MM.1S (cell line): ENCODE measurements at regions not wholly inside any gene's neighbourhood (a gene's known extent, or its start where the extent isn't known, plus 50 kb on each side); places are given as distances from the start of the nearest gene placed in this dataset.

Source experiments
- DNase-seq: peaks from one replicate; pipeline ENCODE4 v3.0.0-alpha.2; 2015
- H2AFZ ChIP-seq: fragments of 300-600 bp; sonication (generic); 2 replicates; pipeline ENCODE4 v1.6.0; 2016; ENCODE audit warnings: antibody characterized with exemption, low read length
- H3F3A ChIP-seq: fragments of 300-600 bp; sonication (generic); 2 replicates; pipeline ENCODE4 v1.6.1; 2016; ENCODE audit warnings: mild to moderate bottlenecking, antibody characterized with exemption, low read length, moderate library complexity, mixed read lengths; ENCODE audit not compliant: insufficient read depth
- H3K27ac ChIP-seq: fragments of 300-600 bp; sonication (generic); 2 replicates; pipeline ENCODE4 v1.5.1; 2016; ENCODE audit warnings: mild to moderate bottlenecking, low read length
- H3K27me3 ChIP-seq: fragments of 300-600 bp; sonication (generic); replicated peaks from 2 replicates; pipeline ENCODE4 v1.6.0; 2016; ENCODE audit warnings: low read length; ENCODE audit not compliant: insufficient read depth
- H3K36me3 ChIP-seq: fragments of 300-600 bp; sonication (generic); replicated peaks from 2 replicates; pipeline ENCODE4 v1.6.1; 2016; ENCODE audit warnings: mild to moderate bottlenecking, low read length, mixed read lengths; ENCODE audit not compliant: insufficient read depth
- H3K4me1 ChIP-seq: fragments of 300-600 bp; sonication (generic); 2 replicates; pipeline ENCODE4 v1.6.1; 2016; ENCODE audit warnings: low read length, mixed read lengths
- H3K4me2 ChIP-seq: fragments of 300-600 bp; sonication (generic); 2 replicates; pipeline ENCODE4 v1.6.0; 2016; ENCODE audit warnings: low read depth, low read length
- H3K4me3 ChIP-seq: fragments of 300-600 bp; sonication (generic); 2 replicates; pipeline ENCODE4 v1.5.1; 2016; ENCODE audit warnings: low read length, mixed read lengths
- H3K79me2 ChIP-seq: fragments of 300-600 bp; sonication (generic); 2 replicates; pipeline ENCODE4 v1.6.1; 2016; ENCODE audit warnings: mixed run types, low read length, mixed read lengths
- H3K9ac ChIP-seq: fragments of 300-600 bp; sonication (generic); 2 replicates; pipeline ENCODE4 v1.6.1; 2016; ENCODE audit warnings: low read length, mixed read lengths
- H3K9me2 ChIP-seq: fragments of 300-600 bp; sonication (generic); replicated peaks from 2 replicates; pipeline ENCODE4 v1.6.1; 2016; ENCODE audit warnings: mild to moderate bottlenecking, low read length, mixed read lengths; ENCODE audit not compliant: insufficient read depth
- H3K9me3 ChIP-seq: fragments of 300-600 bp; sonication (generic); replicated peaks from 2 replicates; pipeline ENCODE4 v1.6.1; 2016; ENCODE audit warnings: mild to moderate bottlenecking, low read length, mixed read lengths; ENCODE audit not compliant: insufficient read depth
- H4K20me1 ChIP-seq: fragments of 300-600 bp; sonication (generic); 2 replicates; pipeline ENCODE4 v1.6.1; 2016; ENCODE audit warnings: mild to moderate bottlenecking, low read length, moderate library complexity, mixed read lengths; ENCODE audit not compliant: insufficient read depth
- CTCF ChIP-seq: fragments of 300-600 bp; sonication (generic); IDR thresholded peaks from 2 replicates; pipeline ENCODE4 v1.5.1; 2016; ENCODE audit warnings: antibody characterized with exemption, low read length, mixed read lengths
- EZH2 ChIP-seq: fragments of 300-600 bp; sonication (generic); optimal IDR thresholded peaks from 2 replicates; pipeline ENCODE3; 2017; ENCODE audit warnings: low read depth, mild to moderate bottlenecking, antibody characterized with exemption, low read length, mixed read lengths
- EZH2phosphoT487 ChIP-seq: fragments of 300-600 bp; sonication (generic); IDR thresholded peaks from 2 replicates; pipeline ENCODE4 v1.6.1; 2018; ENCODE audit warnings: antibody characterized with exemption, low read length

- Histone ChIP-seq H3K79me2 (no peaks in the 10 kb centered on the region), H3K4me1 (no peaks in the 10 kb centered on the region), H3K4me2 (no peak overlapping the region), H3K9ac (no peak overlapping the region), H3K27ac (no peak overlapping the region), H3K9me3 (no peaks in the 10 kb centered on the region), H2AFZ (no peak overlapping the region), H3K9me2 (no peaks in the 10 kb centered on the region), H4K20me1 (no peaks in the 10 kb centered on the region), H3K27me3 (peaks cover 76% of the 10 kb centered on the region), H3K4me3 (no peak overlapping the region), H3K36me3 (no peaks in the 10 kb centered on the region), H3F3A (no peaks in the 10 kb centered on the region)
- DNase-seq: no peak
- TF ChIP-seq EZH2: no peak
- TF ChIP-seq EZH2phosphoT487: no peak
- TF ChIP-seq CTCF: no peak
Measured at GRCh38 chr20:58054780-58055373, 173.6 kb downstream of the ANKRD60 start.

GRCh38 chr20:58054082-58054779, 174.2 kb downstream of the ANKRD60 start:
- H3K27ac ChIP-seq: no peak overlapping the region
- no peaks in the 10 kb centered on the region for H3K9me3 ChIP-seq
- TF ChIP-seq EZH2phosphoT487: no peak
- no peak for TF ChIP-seq CTCF
- no peak for TF ChIP-seq EZH2
- no peaks in the 10 kb centered on the region for H4K20me1 ChIP-seq
- H2AFZ ChIP-seq: no peak overlapping the region
- no peaks in the 10 kb centered on the region for H3K36me3 ChIP-seq
- H3K4me3 ChIP-seq: no peak overlapping the region
- no peaks in the 10 kb centered on the region for H3K79me2 ChIP-seq
- DNase-seq: no peak
- H3K27me3 ChIP-seq: peaks cover 81% of the 10 kb centered on the region
- H3K4me2 ChIP-seq: no peak overlapping the region
- H3K9me2 ChIP-seq: no peaks in the 10 kb centered on the region
- H3F3A ChIP-seq: no peaks in the 10 kb centered on the region
- no peaks in the 10 kb centered on the region for H3K4me1 ChIP-seq
- no peak overlapping the region for H3K9ac ChIP-seq

- Histone ChIP-seq H3K36me3 (no peaks in the 10 kb centered on the region), H3K27me3 (peaks cover 78% of the 10 kb centered on the region), H3K9me3 (no peaks in the 10 kb centered on the region), H3K9me2 (no peaks in the 10 kb centered on the region), H3K4me3 (no peak overlapping the region), H4K20me1 (no peaks in the 10 kb centered on the region), H3K27ac (no peak overlapping the region), H3K9ac (no peak overlapping the region), H2AFZ (no peak overlapping the region), H3F3A (no peaks in the 10 kb centered on the region), H3K79me2 (no peaks in the 10 kb centered on the region), H3K4me1 (no peaks in the 10 kb centered on the region), H3K4me2 (no peak overlapping the region)
- DNase-seq: no peak
- no peak for TF ChIP-seq CTCF
- no peak for TF ChIP-seq EZH2
- no peak for TF ChIP-seq EZH2phosphoT487
Measured at GRCh38 chr20:58053391-58054055, 174.9 kb downstream of the ANKRD60 start.
